ENCODE measurements at regions not wholly inside any gene's neighbourhood (a gene's known extent, or its start where the extent isn't known, plus 50 kb on each side); places are given as distances from the start of the nearest gene placed in this dataset.
"Not testable (repeated sequence)": the region's sequence is repeated elsewhere in the genome, so short reads cannot be mapped to it uniquely, and the experiment has no call there.

- H3K9me3 Mint-ChIP-seq = peaks cover 7% of the 10 kb centered on the region
- no peaks in the 10 kb centered on the region for H3K4me1 Mint-ChIP-seq
- no peaks in the 10 kb centered on the region for H3K36me3 Mint-ChIP-seq (ENCODE audit: low read depth)
- TF ChIP-seq CTCF (conservative IDR thresholded peaks at IDR 0.05) = no peak
- no peak for DNase-seq (ENCODE audit: low read depth, low spot score)
- no peak overlapping the region for H3K27ac Mint-ChIP-seq (ENCODE audit: unreplicated experiment)
- no peak overlapping the region for H3K4me3 Mint-ChIP-seq
- H3K27me3 Mint-ChIP-seq (ENCODE audit: low read depth) = no peaks in the 10 kb centered on the region
Observed at GRCh38 chr6:76752841-76753240, 680.4 kb upstream of the IMPG1 start.

- H3K4me1 Mint-ChIP-seq; H3K27ac Mint-ChIP-seq (ENCODE audit: unreplicated experiment); H3K9me3 Mint-ChIP-seq; DNase-seq (ENCODE audit: low read depth, low spot score); H3K27me3 Mint-ChIP-seq (ENCODE audit: low read depth); H3K4me3 Mint-ChIP-seq; H3K36me3 Mint-ChIP-seq (ENCODE audit: low read depth): not testable (repeated sequence)
Observed at GRCh38 chr6:76745388-76745787, 672.9 kb upstream of the IMPG1 start.

- H3K27me3 Mint-ChIP-seq (ENCODE audit: low read depth); H3K9me3 Mint-ChIP-seq; H3K27ac Mint-ChIP-seq (ENCODE audit: unreplicated experiment); H3K36me3 Mint-ChIP-seq (ENCODE audit: low read depth); H3K4me1 Mint-ChIP-seq; DNase-seq (ENCODE audit: low read depth, low spot score); H3K4me3 Mint-ChIP-seq: not testable (repeated sequence)
Observed at GRCh38 chr6:76744151-76744720, 671.8 kb upstream of the IMPG1 start.

- Mint-ChIP-seq H3K27ac (ENCODE audit: unreplicated experiment) (no peak overlapping the region), H3K9me3 (no peaks in the 10 kb centered on the region), H3K4me1 (no peaks in the 10 kb centered on the region), H3K36me3 (ENCODE audit: low read depth) (no peaks in the 10 kb centered on the region), H3K4me3 (no peak overlapping the region), H3K27me3 (ENCODE audit: low read depth) (no peaks in the 10 kb centered on the region)
- DNase-seq (ENCODE audit: low read depth, low spot score) = no peak
- TF ChIP-seq CTCF (conservative IDR thresholded peaks at IDR 0.05) = no peak
Observed at GRCh38 chr6:76742919-76743318, 670.5 kb upstream of the IMPG1 start.

- no peak for TF ChIP-seq CTCF (conservative IDR thresholded peaks at IDR 0.05)
- H3K9me3 Mint-ChIP-seq = no peaks in the 10 kb centered on the region
- H3K27me3 Mint-ChIP-seq (ENCODE audit: low read depth) = no peaks in the 10 kb centered on the region
- H3K27ac Mint-ChIP-seq (ENCODE audit: unreplicated experiment) = no peak overlapping the region
- H3K4me1 Mint-ChIP-seq = no peaks in the 10 kb centered on the region
- H3K4me3 Mint-ChIP-seq = no peak overlapping the region
- no peak for DNase-seq (ENCODE audit: low read depth, low spot score)
- no peaks in the 10 kb centered on the region for H3K36me3 Mint-ChIP-seq (ENCODE audit: low read depth)
Observed at GRCh38 chr6:76719449-76719848, 647.0 kb upstream of the IMPG1 start.

GRCh38 chr6:76708641-76709331 is 636.3 kb upstream of the IMPG1 start:
- no peaks in the 10 kb centered on the region for H3K4me1 Mint-ChIP-seq
- TF ChIP-seq CTCF (conservative IDR thresholded peaks at IDR 0.05) = no peak
- no peak for DNase-seq (ENCODE audit: low read depth, low spot score)
- no peak overlapping the region for H3K4me3 Mint-ChIP-seq
- H3K9me3 Mint-ChIP-seq = no peaks in the 10 kb centered on the region
- H3K27ac Mint-ChIP-seq (ENCODE audit: unreplicated experiment) = no peak overlapping the region
- H3K27me3 Mint-ChIP-seq (ENCODE audit: low read depth) = no peaks in the 10 kb centered on the region
- no peaks in the 10 kb centered on the region for H3K36me3 Mint-ChIP-seq (ENCODE audit: low read depth)

Data from neural crest cell (in vitro differentiated cells).